Progenitor cell of endocrine pancreas (in vitro differentiated cells): ENCODE measurements at regions not wholly inside any gene's neighbourhood (a gene's known extent, or its start where the extent isn't known, plus 50 kb on each side); places are given as distances from the start of the nearest gene placed in this dataset.

Source experiments
- DNase-seq: peaks from one replicate; pipeline ENCODE4 v3.0.0; 2021; ENCODE audit warnings: low spot score; ENCODE audit not compliant: unreplicated experiment
- H3K27ac Mint-ChIP-seq: 2 replicates; pipeline ENCODE4 v1.8.0; 2021; ENCODE audit warnings: mild to moderate bottlenecking, moderate library complexity, mixed read lengths
- H3K27me3 Mint-ChIP-seq: 2 replicates; pipeline ENCODE4 v1.8.0; 2021; ENCODE audit warnings: mixed read lengths
- H3K36me3 Mint-ChIP-seq: 2 replicates; pipeline ENCODE4 v1.8.0; 2022; ENCODE audit warnings: mixed read lengths; ENCODE audit not compliant: insufficient read depth
- H3K4me1 Mint-ChIP-seq: 2 replicates; pipeline ENCODE4 v1.8.0; 2021; ENCODE audit warnings: low read depth, mixed read lengths
- H3K4me3 Mint-ChIP-seq: 2 replicates; pipeline ENCODE4 v1.8.0; 2021; ENCODE audit warnings: low read depth, mild to moderate bottlenecking, moderate library complexity, mixed read lengths
- H3K9me3 Mint-ChIP-seq: 2 replicates; pipeline ENCODE4 v1.8.0; 2021; ENCODE audit warnings: low read depth, mixed read lengths
- TF ChIP-seq, protein P1 (sequence below): fragments of 200-600 bp; sonication (generic); IDR thresholded peaks from one replicate; pipeline ENCODE4 v1.5.0; 2021; ENCODE audit warnings: antibody characterized with exemption, mild to moderate bottlenecking; ENCODE audit not compliant: unreplicated experiment

DNA sequence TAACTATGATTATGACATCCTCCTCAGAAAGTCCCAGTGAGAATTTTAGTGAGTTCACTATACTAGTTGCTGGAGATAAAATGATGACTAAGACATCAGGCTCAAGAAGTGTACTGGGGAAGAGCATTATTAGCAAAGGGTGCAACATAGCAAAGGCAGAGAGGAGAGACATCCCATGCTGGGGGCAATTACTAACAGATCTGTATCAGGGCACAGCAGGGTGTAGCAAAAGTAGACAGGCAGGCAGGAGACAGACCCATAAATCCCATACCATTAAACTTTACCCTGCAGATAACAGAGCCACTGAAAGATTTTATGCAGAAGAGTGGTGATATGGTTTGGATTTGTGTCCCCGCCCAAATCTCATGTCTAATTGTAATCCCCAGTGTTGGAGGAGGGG lies 161.7 kb downstream of the SP3 start:
- peaks cover 3% of the 10 kb centered on the region for H3K9me3 Mint-ChIP-seq
- H3K36me3 Mint-ChIP-seq: no peaks in the 10 kb centered on the region

DNA sequence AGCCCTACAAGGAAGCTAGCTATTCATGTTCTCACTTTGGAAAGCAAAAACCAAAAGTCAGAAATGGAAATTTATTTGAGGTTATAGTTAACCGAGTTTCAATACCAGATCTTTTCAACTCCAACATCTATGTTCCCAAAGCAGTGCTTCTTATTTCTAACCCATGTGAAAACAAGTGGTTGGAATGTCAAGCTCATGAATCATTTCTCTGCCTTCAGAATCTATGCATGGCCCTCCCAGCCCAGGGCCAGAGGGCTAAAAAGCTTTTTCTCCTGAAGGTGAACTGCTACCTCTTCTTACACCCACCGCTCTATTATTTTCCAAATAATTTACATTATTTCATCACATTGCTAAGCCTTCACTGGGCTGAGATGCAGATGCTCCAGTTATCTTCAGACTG lies 158.4 kb downstream of the SP3 start:
- Mint-ChIP-seq H3K27me3 (peaks cover 4% of the 10 kb centered on the region), H3K9me3 (peaks cover 3% of the 10 kb centered on the region), H3K4me1 (peaks cover 3% of the 10 kb centered on the region), H3K4me3 (no peak overlapping the region), H3K36me3 (no peaks in the 10 kb centered on the region), H3K27ac (no peak overlapping the region)
- no peak for DNase-seq
- TF ChIP-seq, protein P1, sequence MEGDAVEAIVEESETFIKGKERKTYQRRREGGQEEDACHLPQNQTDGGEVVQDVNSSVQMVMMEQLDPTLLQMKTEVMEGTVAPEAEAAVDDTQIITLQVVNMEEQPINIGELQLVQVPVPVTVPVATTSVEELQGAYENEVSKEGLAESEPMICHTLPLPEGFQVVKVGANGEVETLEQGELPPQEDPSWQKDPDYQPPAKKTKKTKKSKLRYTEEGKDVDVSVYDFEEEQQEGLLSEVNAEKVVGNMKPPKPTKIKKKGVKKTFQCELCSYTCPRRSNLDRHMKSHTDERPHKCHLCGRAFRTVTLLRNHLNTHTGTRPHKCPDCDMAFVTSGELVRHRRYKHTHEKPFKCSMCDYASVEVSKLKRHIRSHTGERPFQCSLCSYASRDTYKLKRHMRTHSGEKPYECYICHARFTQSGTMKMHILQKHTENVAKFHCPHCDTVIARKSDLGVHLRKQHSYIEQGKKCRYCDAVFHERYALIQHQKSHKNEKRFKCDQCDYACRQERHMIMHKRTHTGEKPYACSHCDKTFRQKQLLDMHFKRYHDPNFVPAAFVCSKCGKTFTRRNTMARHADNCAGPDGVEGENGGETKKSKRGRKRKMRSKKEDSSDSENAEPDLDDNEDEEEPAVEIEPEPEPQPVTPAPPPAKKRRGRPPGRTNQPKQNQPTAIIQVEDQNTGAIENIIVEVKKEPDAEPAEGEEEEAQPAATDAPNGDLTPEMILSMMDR: no peak

More for the DNA sequence above, 161.7 kb downstream of the SP3 start:
- TF ChIP-seq, protein P1: no peak
- Mint-ChIP-seq H3K27ac (no peak overlapping the region), H3K4me3 (no peak overlapping the region), H3K4me1 (peaks cover 3% of the 10 kb centered on the region), H3K27me3 (peaks cover 4% of the 10 kb centered on the region)
- DNase-seq: no peak

DNA sequence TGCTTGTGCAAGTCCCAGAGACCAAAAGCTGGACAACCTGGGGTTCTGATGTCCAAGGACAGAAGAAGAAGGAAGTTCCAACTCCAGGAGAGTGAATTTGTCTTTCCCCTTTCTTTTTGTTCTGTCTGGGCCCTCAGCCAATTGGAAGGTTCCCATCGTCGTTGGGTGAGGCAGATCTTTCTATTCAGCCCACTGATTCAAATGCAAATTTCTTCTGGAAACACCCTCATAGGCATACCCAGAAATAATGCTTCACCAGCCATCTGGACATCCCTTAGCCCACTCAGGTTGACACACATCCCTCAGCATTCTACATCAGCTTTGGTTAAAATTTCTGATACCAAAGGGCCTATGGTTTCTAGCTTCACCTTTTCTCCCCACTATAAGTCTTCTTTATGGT lies 156.5 kb downstream of the SP3 start:
- Mint-ChIP-seq H3K4me3 (no peak overlapping the region), H3K27ac (no peak overlapping the region), H3K9me3 (peaks cover 3% of the 10 kb centered on the region), H3K4me1 (peaks cover 3% of the 10 kb centered on the region), H3K27me3 (peaks cover 4% of the 10 kb centered on the region), H3K36me3 (no peaks in the 10 kb centered on the region)
- TF ChIP-seq, protein P1: no peak
- DNase-seq: no peak

DNA sequence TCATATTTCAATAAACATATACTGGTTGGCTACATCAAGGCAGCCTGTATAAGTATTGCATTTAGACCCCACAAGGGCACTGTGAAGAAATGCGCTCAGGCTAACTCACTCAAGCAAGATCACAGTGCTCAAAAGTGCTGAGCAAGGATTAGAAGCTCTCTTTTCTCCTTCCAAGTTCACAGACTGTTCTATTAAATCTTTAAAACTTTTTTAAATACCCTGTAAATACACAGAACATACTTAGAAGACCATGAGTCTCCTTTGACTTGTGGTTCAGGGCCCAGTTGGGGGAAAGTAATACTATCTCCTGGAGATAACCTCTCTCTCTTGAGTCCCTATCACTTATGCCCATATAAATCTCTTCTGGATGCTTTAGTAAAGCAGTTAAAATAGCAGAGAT lies 152.9 kb downstream of the SP3 start:
- no peak overlapping the region for H3K27ac Mint-ChIP-seq
- H3K9me3 Mint-ChIP-seq: peaks cover 3% of the 10 kb centered on the region
- no peak for DNase-seq
- H3K36me3 Mint-ChIP-seq: no peaks in the 10 kb centered on the region
- TF ChIP-seq, protein P1: no peak
- no peaks in the 10 kb centered on the region for H3K27me3 Mint-ChIP-seq
- no peak overlapping the region for H3K4me3 Mint-ChIP-seq
- H3K4me1 Mint-ChIP-seq: no peaks in the 10 kb centered on the region

DNA sequence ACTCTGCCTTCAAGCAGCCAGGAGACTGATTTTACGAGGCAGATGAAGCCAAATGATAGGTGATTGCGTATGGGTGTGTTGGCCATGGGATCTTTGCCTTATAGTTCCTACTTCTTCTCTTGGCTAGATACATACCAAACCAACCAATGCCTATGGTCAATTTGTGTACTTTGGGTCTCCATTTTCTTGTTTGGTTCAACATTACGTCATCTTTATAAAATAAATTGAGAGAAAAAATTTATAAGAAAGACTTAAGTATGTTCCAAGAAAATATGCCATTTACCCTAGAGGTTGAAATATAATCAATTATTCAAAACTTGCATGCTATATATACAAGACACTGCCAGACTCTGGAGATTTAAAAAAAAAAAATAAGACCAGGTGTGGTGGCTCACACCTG lies 150.9 kb downstream of the SP3 start:
- Mint-ChIP-seq H3K27ac (no peak overlapping the region), H3K4me3 (no peak overlapping the region), H3K36me3 (no peaks in the 10 kb centered on the region), H3K9me3 (no peaks in the 10 kb centered on the region), H3K4me1 (peaks cover 4% of the 10 kb centered on the region), H3K27me3 (no peaks in the 10 kb centered on the region)
- TF ChIP-seq, protein P1: no peak
- DNase-seq: no peak
